Naive thymus-derived CD4-positive, alpha-beta T cell (primary cell): ENCODE measurements at regions not wholly inside any gene's neighbourhood (a gene's known extent, or its start where the extent isn't known, plus 50 kb on each side); places are given as distances from the start of the nearest gene placed in this dataset.

Source experiments
- ATAC-seq: fragments of 150-1000 bp; cut with Tn5 transposase; 2 replicates; pipeline ENCODE4 v1.10.0; 2021; ENCODE audit warnings: mild to moderate bottlenecking, moderate library complexity
- CTCF ChIA-PET: fragments of 350-600 bp; sonication (Branson Sonifier 250); formaldehyde crosslinking; loops from one replicate; lab custom pipeline; 2021; ENCODE audit warnings: antibody characterized with exemption; lab: Charles Lee
- POLR2A ChIA-PET: fragments of 350-600 bp; sonication (Branson Sonifier 250); formaldehyde crosslinking; loops from one replicate; lab custom pipeline; 2021; ENCODE audit warnings: antibody characterized with exemption, inconsistent platforms; lab: Charles Lee
- DNase-seq, 9 donors: peaks; one replicate each; pipeline versions ENCODE4 v3.0.0 to v3.0.0-alpha.2; 2020 to 2022; ENCODE audit warnings: mixed read lengths in 1 of 9
- H3K27ac ChIP-seq: one replicate; pipeline ENCODE4 v1.7.0; 2013; ENCODE audit warnings: mild to moderate bottlenecking, low read depth, low read length, moderate library complexity
- H3K27me3 ChIP-seq, 2 donors: one replicate each; pipeline ENCODE4 v1.7.0; 2013; ENCODE audit warnings: low read length in 2 of 2, mild to moderate bottlenecking in 2 of 2, moderate library complexity in 2 of 2; ENCODE audit not compliant: control insufficient read depth in 2 of 2, insufficient read depth in 2 of 2
- H3K36me3 ChIP-seq, 3 experiments: 1 replicate in 2 of 3; 2 replicates in 1 of 3; pipeline ENCODE4 v1.7.0; 2013; ENCODE audit warnings: low read length in 3 of 3, mild to moderate bottlenecking in 3 of 3, moderate library complexity in 1 of 3; ENCODE audit not compliant: insufficient read depth in 3 of 3, control insufficient read depth in 2 of 3
- H3K4me1 ChIP-seq, 2 donors: one replicate each; pipeline ENCODE4 v1.7.0; 2013; ENCODE audit warnings: low read length in 2 of 2, mild to moderate bottlenecking in 2 of 2, moderate library complexity in 1 of 2; ENCODE audit not compliant: control insufficient read depth in 2 of 2, insufficient read depth in 2 of 2
- H3K4me3 ChIP-seq: 2 replicates; pipeline ENCODE4 v1.7.0; 2013; ENCODE audit warnings: mild to moderate bottlenecking, low read length
- H3K9me3 ChIP-seq, 3 experiments: 1 replicate in 2 of 3; 2 replicates in 1 of 3; pipeline ENCODE4 v1.7.0; 2013; ENCODE audit warnings: low read length in 3 of 3; ENCODE audit not compliant: control insufficient read depth in 2 of 3
- H3K27ac Mint-ChIP-seq, 9 donors: one replicate each; pipeline ENCODE4 v1.8.0; 2020 to 2022; ENCODE audit warnings: mixed read lengths in 9 of 9, mild to moderate bottlenecking in 8 of 9, moderate library complexity in 5 of 9, inconsistent platforms in 2 of 9
- H3K27me3 Mint-ChIP-seq, 5 donors: one replicate each; pipeline ENCODE4 v1.8.0; 2021 to 2022; ENCODE audit warnings: mixed read lengths in 5 of 5, mild to moderate bottlenecking in 1 of 5
- H3K36me3 Mint-ChIP-seq, 5 donors: one replicate each; pipeline ENCODE4 v1.8.0; 2020 to 2022; ENCODE audit warnings: mixed read lengths in 5 of 5, mild to moderate bottlenecking in 3 of 5, inconsistent platforms in 1 of 5
- H3K4me1 Mint-ChIP-seq, 7 donors: one replicate each; pipeline ENCODE4 v1.8.0; 2020 to 2022; ENCODE audit warnings: mixed read lengths in 7 of 7, mild to moderate bottlenecking in 3 of 7, inconsistent platforms in 1 of 7
- H3K4me3 Mint-ChIP-seq, 10 donors: one replicate each; pipeline ENCODE4 v1.8.0; 2020 to 2022; ENCODE audit warnings: mild to moderate bottlenecking in 10 of 10, mixed read lengths in 10 of 10, moderate library complexity in 6 of 10, inconsistent platforms in 2 of 10
- H3K9me3 Mint-ChIP-seq, 11 donors: one replicate each; pipeline ENCODE4 v1.8.0; 2020 to 2022; ENCODE audit warnings: mixed read lengths in 11 of 11, mild to moderate bottlenecking in 4 of 11, inconsistent platforms in 1 of 11, moderate library complexity in 1 of 11
- intact Hi-C, 2 donors: fragments of 100-400 bp; cut with micrococcal nuclease; formaldehyde crosslinking; loops; one replicate each; pipeline ENCODE4 v1.15.1; 2023

GRCh38 chr12:114742363-114742762 lies 58.4 kb upstream of the TBX3 start:
- ChIA-PET CTCF (no interaction called here), POLR2A (no interaction called here)
- H3K9me3 ChIP-seq: no peaks in the 10 kb centered on the region
- H3K27me3 Mint-ChIP-seq: peaks cover 2 to 15% (median 8%) of the 10 kb centered on the region in 5 donors
- peaks cover 0 to 4% (median 0%) of the 10 kb centered on the region in 7 donors for H3K4me1 Mint-ChIP-seq
- no peak for DNase-seq
- intact Hi-C loops: no loop called here
- H3K4me3 ChIP-seq: no peak overlapping the region
- H3K36me3 Mint-ChIP-seq: no peaks in the 10 kb centered on the region
- H3K27ac ChIP-seq: no peak overlapping the region
- no peaks in the 10 kb centered on the region for H3K27me3 ChIP-seq
- H3K9me3 Mint-ChIP-seq: peaks cover 0 to 6% (median 1%) of the 10 kb centered on the region in 11 donors
- no peak for ATAC-seq
- H3K36me3 ChIP-seq: no peaks in the 10 kb centered on the region
- peak overlapping the region in 1 of 9 donors; percentile 4 for H3K27ac Mint-ChIP-seq
- no peak overlapping the region for H3K4me3 Mint-ChIP-seq
- no peaks in the 10 kb centered on the region for H3K4me1 ChIP-seq

DNA sequence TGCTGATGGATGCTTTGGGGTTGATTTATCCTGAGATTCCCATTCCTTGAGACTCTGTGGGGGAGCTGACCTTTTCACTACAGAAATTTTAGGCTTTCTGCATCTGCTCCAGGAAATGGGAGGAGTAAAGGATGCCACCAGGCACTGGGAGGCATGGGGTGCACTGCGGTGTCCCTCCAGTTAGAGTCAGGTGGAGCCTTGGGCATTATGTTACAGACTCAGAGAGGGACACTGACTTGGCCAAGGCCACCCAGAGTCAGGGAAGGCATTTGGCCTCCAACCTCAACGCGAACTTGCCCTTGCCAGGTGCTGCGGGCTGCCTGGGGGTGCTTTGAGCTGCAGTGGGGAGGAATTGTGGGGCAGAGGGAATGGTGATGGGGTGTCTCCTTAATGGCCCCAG lies 58.0 kb upstream of the TBX3 start:
- Histone ChIP-seq H3K36me3 (no peaks in the 10 kb centered on the region), H3K4me3 (no peak overlapping the region), H3K4me1 (no peaks in the 10 kb centered on the region), H3K27me3 (no peaks in the 10 kb centered on the region), H3K27ac (no peak overlapping the region), H3K9me3 (no peaks in the 10 kb centered on the region)
- peaks cover 4 to 15% (median 8%) of the 10 kb centered on the region in 5 donors for H3K27me3 Mint-ChIP-seq
- H3K9me3 Mint-ChIP-seq: peaks cover 0 to 6% (median 1%) of the 10 kb centered on the region in 11 donors
- DNase-seq: no peak
- H3K4me1 Mint-ChIP-seq: peaks cover 0 to 4% (median 0%) of the 10 kb centered on the region in 7 donors
- H3K4me3 Mint-ChIP-seq: no peak overlapping the region
- H3K27ac Mint-ChIP-seq: no peak overlapping the region
- no peaks in the 10 kb centered on the region for H3K36me3 Mint-ChIP-seq
- intact Hi-C loops: no loop called here
- CTCF ChIA-PET: no interaction called here
- POLR2A ChIA-PET: no interaction called here
- ATAC-seq: no peak

DNA sequence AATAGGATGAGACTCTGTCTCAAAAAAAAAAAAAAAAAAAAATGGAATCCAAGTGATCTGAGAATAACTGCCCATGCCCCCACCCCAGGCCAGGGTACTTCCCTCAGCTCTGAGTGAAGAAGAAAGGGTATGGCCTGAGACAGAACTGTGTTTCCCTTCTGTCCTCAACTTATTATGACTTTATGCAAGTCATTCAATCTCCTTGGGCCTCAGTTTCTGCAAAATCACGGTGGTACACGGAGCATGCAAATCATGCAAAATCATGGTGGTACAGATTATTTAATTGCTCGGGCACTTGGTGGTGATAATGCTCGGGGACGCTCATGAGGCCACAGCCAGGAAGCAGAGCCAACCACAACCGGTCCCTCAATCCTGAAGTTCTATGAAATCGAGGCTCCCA lies 56.5 kb upstream of the TBX3 start:
- intact Hi-C loops: no loop called here
- Histone ChIP-seq H3K4me1 (no peaks in the 10 kb centered on the region), H3K27me3 (no peaks in the 10 kb centered on the region), H3K36me3 (no peaks in the 10 kb centered on the region), H3K27ac (no peak overlapping the region), H3K9me3 (no peaks in the 10 kb centered on the region), H3K4me3 (no peak overlapping the region)
- Mint-ChIP-seq H3K4me3 (no peak overlapping the region), H3K4me1 (peaks cover 0 to 1% (median 0%) of the 10 kb centered on the region in 7 donors), H3K36me3 (no peaks in the 10 kb centered on the region), H3K9me3 (peaks cover 0 to 6% (median 1%) of the 10 kb centered on the region in 11 donors), H3K27me3 (peaks cover 14 to 28% (median 17%) of the 10 kb centered on the region in 5 donors), H3K27ac (no peak overlapping the region)
- ChIA-PET POLR2A (no interaction called here), CTCF (no interaction called here)
- no peak for DNase-seq
- ATAC-seq: no peak

- no peak for DNase-seq
- peaks cover 0 to 3% of the 10 kb centered on the region in 2 donors for H3K27me3 ChIP-seq
- POLR2A ChIA-PET: no interaction called here
- Mint-ChIP-seq H3K9me3 (peaks cover 0 to 6% (median 1%) of the 10 kb centered on the region in 11 donors), H3K4me1 (peaks cover 0 to 4% (median 0%) of the 10 kb centered on the region in 7 donors), H3K27me3 (peaks cover 26 to 38% (median 30%) of the 10 kb centered on the region in 5 donors), H3K27ac (no peak overlapping the region), H3K4me3 (no peak overlapping the region), H3K36me3 (no peaks in the 10 kb centered on the region)
- no peaks in the 10 kb centered on the region for H3K4me1 ChIP-seq
- intact Hi-C loops: no loop called here
- H3K4me3 ChIP-seq: no peak overlapping the region
- H3K27ac ChIP-seq: no peak overlapping the region
- H3K9me3 ChIP-seq: no peaks in the 10 kb centered on the region
- ATAC-seq: no peak
- H3K36me3 ChIP-seq: no peaks in the 10 kb centered on the region
- CTCF ChIA-PET: no interaction called here
Observed at GRCh38 chr12:114738460-114739184, 54.6 kb upstream of the TBX3 start.

- Mint-ChIP-seq H3K9me3 (peaks cover 0 to 6% (median 0%) of the 10 kb centered on the region in 11 donors), H3K4me3 (no peak overlapping the region), H3K4me1 (peaks cover 0 to 4% (median 0%) of the 10 kb centered on the region in 7 donors), H3K27ac (no peak overlapping the region), H3K36me3 (no peaks in the 10 kb centered on the region), H3K27me3 (peaks cover 29 to 35% (median 31%) of the 10 kb centered on the region in 5 donors)
- no peak overlapping the region for H3K27ac ChIP-seq
- DNase-seq: no peak
- ChIA-PET CTCF (no interaction called here), POLR2A (no interaction called here)
- no peaks in the 10 kb centered on the region for H3K9me3 ChIP-seq
- H3K27me3 ChIP-seq: peaks cover 0 to 3% of the 10 kb centered on the region in 2 donors
- H3K4me1 ChIP-seq: no peaks in the 10 kb centered on the region
- ATAC-seq: no peak
- no peaks in the 10 kb centered on the region for H3K36me3 ChIP-seq
- H3K4me3 ChIP-seq: no peak overlapping the region
- intact Hi-C loops: no loop called here
Observed at GRCh38 chr12:114735680-114736374, 51.9 kb upstream of the TBX3 start.

DNA sequence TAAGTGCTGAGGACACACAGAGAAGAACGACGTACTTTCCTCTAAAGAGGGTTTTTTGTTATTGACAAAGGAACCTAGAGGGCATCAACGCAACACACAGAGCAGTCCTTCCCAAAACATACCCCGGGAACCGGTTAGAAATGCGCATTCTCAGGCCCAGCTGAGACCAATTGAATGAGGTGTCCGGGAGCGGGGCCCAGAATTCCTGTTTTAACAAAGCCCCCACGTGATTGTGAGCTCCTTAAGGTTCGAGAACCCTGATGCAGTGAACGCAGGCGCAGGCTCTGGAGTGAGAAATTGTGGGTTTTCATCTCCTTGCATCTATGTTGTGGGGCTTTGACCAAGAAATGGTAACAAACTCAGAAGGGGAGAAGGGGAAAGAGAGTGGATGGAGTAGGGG lies 51.0 kb upstream of the TBX3 start:
- H3K27ac Mint-ChIP-seq: no peak overlapping the region
- CTCF ChIA-PET: no interaction called here
- no peaks in the 10 kb centered on the region for H3K36me3 Mint-ChIP-seq
- Histone ChIP-seq H3K4me3 (no peak overlapping the region), H3K36me3 (no peaks in the 10 kb centered on the region), H3K9me3 (no peaks in the 10 kb centered on the region), H3K27ac (no peak overlapping the region), H3K4me1 (no peaks in the 10 kb centered on the region), H3K27me3 (peaks cover 0 to 3% of the 10 kb centered on the region in 2 donors)
- no peak for DNase-seq
- no peak for ATAC-seq
- H3K27me3 Mint-ChIP-seq: peaks cover 29 to 35% (median 31%) of the 10 kb centered on the region in 5 donors
- H3K9me3 Mint-ChIP-seq: peaks cover 0 to 6% (median 0%) of the 10 kb centered on the region in 11 donors
- intact Hi-C loops: no loop called here
- no peak overlapping the region for H3K4me3 Mint-ChIP-seq
- POLR2A ChIA-PET: no interaction called here
- H3K4me1 Mint-ChIP-seq: peaks cover 0 to 4% (median 0%) of the 10 kb centered on the region in 7 donors
